DMS53 (cell line): ENCODE measurements at regions not wholly inside any gene's neighbourhood (a gene's known extent, or its start where the extent isn't known, plus 50 kb on each side); places are given as distances from the start of the nearest gene placed in this dataset.
"Not testable (repeated sequence)": the region's sequence is repeated elsewhere in the genome, so short reads cannot be mapped to it uniquely, and the experiment has no call there.

Experiments used
- DNase-seq: peaks from one replicate; lab custom pipeline; 2025; lab: John Stamatoyannopoulos, UW

GRCh38 chr10:34957531-34957930 is 132.6 kb downstream of the CUL2 start:
- no peak for DNase-seq

DNA sequence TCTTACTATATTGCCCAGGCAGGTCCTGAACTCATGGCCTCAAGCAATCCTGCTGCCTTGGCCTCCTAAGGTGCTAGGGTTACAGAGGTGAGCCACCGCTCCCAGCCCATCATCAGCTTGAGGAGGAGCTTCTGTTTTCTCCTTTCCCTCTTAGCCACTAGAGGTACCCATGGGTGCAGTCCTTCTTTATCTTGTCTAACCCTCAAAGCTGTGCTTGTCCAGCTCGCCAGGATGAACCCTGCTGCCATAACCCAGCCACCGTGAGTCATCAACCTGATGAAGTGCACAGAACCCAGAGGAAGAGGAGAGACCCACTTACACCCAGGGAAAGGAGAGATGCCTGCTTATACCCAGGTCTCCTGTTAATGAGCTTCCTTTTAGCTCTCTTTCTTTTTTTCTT is 133.4 kb downstream of the CUL2 start:
- DNase-seq, result peak; percentile 31

DNA sequence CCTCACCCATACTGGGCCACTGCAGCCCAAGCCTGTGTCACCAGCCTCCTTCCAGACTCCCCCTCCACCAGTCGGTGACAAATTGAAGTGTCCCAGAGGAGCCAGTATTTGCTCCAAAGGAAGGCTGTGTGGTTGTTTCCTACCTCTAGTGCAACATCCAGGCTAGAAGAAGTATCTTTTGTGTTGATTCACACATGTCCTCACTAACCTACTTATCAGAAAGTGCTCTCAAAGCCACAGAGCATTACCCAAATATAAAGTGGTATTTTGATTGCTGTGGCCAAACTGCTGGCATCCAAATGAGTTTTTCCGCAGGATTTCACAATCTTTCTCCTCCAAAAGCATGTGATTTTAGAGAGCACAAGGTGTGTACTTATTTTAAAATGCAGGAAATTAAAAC is 134.8 kb downstream of the CUL2 start:
- DNase-seq, result no peak

DNA sequence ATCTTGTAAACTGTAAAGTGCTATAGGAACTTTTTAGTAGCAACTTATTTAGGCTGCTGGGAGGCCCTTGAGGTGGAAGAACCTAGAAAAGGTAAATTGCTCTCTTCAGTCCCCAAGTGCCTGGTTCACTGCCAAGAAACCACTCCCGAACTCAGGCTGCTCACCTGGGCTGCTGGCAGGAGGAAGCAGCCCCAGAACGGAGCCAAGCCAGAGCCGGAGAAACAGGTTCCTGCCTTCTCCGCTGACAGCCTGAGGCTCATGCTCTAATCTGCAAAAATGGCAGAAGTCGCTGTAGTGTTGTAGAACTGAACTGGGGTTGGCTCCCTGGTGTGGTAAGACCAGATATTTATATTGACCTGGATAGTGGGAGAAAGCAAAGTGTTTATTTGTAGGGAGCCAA is 136.0 kb downstream of the CUL2 start:
- peak; percentile 83 for DNase-seq

GRCh38 chr10:34951263-34951887 is 136.3 kb upstream of the PARD3 start:
- not testable (repeated sequence) for DNase-seq

- not testable (repeated sequence) for DNase-seq
Measured at GRCh38 chr10:34945951-34946522, 130.9 kb upstream of the PARD3 start.

DNA sequence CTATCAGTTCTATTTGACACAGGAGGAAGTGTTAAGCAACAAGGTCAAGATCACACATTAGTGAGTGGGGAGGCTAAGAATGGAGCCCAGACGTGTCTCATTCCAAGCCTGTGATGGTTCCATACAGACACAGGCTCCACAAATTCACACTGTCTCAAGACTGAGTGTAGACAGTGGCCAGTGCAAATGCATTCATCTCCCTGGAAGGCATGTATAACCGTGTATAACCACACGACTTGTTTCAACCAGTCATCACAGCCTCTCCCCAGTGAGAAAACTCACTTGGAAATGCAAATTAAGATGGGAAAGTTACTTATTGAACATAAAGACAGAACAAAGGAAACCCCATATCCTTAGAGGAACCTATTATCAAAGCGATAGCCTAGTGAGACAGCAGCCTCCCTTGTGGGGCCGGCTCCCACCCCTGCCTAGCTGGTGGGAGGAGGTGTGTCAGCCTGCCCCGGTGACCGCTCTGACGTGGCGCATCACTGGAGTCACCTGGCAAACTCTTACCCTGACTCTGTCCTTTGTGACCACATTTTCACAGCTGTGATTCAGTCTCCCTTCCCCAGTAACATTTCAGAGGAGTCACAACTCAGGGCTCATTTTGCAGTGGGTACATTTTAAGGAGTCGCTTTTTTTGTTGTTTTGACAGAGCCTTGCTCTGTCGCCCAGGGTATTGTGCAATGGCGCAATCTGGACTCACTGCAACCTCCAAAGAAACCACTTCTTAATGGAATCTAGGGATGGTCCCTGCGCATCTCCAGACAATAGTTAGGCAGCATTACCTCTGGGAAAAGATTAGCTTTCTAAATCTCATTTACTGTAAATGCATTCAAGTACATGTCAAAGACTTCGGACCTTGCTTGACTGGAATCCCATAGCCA is 126.6 kb upstream of the PARD3 start:
- no peak for DNase-seq

DNA sequence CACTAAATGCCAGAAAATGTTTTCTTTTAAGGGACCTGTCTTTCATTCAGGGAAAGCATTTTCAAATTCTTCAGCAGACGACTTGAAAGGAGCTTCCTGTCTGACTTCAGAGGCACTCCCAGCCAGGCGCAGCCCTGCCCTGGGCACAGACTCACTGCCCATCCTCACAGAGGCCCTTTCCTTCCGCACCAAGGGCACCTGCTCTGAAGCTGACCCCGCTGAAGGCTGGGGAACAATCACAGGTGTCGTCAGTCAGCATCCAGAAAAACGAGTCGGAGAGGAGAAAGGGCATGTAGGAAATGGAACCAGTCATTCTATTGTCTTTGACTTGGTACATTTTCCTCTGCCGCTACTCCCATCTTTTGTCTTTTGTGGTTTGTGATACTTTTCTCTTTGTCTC is 125.3 kb upstream of the PARD3 start:
- no peak for DNase-seq

DNA sequence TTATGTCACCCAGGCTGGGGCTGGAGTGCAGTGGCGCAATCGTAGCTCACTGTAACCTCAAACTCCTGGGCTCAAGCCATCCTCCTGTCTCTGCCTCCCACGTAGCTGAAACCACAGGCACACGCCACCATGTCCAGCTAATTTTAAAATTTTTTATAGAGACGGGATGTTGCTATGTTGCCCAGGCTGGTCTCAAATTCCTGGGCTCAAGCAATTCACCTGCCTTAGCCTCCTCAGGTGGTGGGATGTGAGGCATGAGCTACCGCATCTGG is 123.2 kb upstream of the PARD3 start:
- DNase-seq, result no peak

DNA sequence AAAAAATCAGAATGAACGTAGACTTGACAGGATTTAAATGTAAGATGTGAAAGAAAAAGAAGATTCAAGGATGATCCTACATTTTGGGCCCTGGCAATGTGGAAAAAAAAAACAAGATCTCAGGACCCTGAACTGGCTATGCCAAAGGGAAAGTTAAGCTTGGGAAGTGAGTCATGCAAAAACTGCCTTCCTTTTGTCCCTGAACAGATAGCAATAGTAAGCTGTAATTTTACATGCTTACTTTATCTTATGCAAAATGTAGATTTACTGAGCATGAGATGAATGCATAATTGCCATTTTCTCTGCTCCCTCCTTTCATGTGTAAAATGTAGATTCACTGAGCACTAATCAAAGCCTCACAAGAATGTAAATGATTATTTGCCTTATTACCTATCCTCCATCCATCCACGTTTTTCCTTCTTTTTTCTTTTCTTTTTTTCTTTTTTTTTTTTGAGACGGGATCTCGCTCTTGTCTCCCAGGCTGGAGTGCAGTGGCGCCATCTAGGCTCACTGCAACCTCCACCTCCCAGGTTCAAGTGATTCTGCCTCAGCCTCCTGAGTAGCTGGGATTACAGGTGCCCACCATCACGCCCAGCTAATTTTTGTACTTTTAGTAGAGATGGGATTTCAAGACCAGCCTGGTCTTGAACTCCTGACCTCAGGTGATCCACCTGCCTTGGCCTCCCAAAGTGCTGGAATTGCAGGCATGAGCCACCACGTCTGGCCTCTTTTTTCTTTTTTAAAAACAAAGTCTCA is 122.7 kb upstream of the PARD3 start:
- not testable (repeated sequence) for DNase-seq

DNA sequence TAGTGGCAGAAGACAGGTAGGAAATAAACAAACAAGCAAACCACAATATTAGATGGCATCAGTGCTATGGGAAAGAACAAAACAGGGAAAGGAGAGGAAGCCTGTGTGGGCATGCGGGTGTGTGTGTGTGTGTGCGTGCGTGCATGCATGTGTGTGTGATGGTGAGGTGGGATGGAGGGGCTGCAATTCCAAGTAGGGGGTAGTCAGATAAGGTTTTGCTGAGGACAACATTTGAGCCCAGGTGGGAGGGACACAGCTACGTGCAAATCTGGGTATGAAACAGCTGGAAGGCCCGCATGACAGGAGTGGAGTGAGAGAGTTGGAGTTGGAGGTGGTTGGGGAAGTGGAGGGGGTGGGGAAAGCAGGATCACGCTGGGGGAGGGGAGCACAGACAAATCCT is 121.0 kb upstream of the PARD3 start:
- DNase-seq, result no peak

DNA sequence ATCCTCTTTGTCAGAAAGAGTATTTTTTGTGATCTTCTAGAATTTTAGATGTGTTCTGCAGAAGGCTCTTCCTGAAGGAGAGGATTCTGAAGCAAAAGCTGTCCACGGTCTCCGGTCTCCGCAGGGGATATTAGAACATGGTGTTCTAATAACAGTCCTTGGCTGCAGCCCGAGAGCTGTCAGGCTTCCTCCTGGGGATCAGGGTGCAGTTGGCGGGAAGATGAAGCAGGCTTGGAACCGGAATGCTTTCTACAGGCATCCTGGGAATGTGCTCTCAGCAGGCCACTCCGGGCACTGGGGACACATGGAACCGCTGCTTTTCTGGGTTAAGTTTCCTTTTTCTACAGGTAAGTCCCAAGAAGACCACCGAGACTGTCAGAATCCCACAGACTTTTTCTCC is 118.6 kb upstream of the PARD3 start:
- DNase-seq, result no peak

GRCh38 chr10:34932235-34932634 is 117.1 kb upstream of the PARD3 start:
- no peak for DNase-seq

DNA sequence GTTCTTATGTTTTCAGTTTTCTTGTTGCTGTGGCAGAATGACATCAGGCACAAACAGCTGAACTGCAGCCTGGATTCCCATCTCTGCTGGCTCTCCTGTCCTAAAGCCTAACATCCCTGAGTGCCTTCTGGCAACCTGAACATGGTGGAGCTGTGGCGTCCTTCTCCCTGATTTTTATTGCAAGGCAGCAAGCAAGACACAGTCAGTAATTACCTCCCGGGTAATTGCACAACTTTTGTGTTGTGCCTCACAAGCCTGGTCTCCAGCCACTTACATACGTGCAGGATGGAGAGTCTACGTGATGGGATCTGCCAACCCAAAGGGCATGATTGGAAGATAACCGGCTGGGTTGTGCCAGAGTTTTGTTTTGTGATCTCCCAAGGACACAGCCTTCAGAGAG is 116.1 kb upstream of the PARD3 start:
- no peak for DNase-seq

DNA sequence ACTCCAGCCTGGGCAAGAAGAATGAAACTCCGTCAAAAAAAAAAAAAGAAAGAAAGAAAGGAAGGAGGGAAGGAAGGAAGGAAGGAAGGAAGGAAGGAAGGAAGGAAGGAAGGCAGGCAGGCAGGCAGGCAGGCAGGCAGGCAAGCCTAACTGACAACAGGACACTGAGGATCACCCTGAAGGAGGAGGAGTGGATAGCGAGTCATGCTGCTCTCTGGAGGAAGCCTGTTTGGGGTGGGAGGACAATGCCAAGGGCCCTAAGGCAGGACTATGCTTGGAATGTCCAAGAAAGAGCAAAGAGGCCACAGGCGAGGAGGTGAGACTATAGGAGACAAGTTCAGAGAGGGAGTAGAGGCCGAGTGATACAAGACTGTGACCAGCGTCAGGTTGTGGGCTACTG is 107.0 kb upstream of the PARD3 start:
- no peak for DNase-seq

DNA sequence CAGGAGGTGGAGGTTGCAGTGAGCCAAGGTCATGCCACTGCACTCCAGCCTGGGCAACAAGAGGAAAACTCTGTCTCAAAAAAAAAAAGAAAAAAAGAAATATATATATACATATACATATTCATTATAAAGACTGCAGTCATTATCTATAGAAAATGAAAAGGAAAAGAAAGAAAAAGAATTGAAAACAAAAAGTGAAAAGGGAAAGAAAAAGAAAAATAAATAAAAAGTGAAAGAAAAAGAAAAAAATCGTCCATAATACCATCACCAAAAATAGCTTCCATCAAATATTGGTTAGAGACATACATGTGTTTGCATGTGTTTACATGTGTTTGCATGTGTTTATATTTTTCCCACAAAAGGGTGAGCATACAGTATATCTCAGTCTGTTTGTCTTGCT is 105.5 kb upstream of the PARD3 start:
- no peak for DNase-seq

DNA sequence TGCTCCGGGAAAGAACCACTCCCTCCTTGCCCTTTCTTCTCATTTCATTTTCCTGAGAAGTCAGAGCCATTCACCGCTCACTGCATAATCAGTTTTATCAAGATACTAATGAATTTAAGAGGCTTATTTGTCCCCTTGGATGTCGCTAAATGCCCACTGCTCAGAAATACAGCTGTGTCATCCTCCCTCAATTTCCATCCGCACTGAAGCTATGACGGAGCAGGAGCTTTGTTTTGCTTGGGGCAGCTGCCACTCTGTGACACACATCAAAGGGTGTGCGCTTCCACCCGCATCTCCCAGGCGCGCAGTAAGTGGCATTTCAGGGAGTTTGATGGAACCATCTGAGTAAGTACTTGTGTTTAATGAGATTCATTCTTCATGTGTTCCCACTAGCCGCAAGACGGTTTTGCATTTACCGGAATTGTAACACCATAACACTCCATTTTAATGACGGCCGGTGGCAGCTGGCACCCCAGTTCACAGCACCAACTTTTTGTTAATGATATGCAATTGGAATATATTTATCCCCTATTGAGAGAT is 103.8 kb upstream of the PARD3 start:
- DNase-seq, result peak; percentile 83

DNA sequence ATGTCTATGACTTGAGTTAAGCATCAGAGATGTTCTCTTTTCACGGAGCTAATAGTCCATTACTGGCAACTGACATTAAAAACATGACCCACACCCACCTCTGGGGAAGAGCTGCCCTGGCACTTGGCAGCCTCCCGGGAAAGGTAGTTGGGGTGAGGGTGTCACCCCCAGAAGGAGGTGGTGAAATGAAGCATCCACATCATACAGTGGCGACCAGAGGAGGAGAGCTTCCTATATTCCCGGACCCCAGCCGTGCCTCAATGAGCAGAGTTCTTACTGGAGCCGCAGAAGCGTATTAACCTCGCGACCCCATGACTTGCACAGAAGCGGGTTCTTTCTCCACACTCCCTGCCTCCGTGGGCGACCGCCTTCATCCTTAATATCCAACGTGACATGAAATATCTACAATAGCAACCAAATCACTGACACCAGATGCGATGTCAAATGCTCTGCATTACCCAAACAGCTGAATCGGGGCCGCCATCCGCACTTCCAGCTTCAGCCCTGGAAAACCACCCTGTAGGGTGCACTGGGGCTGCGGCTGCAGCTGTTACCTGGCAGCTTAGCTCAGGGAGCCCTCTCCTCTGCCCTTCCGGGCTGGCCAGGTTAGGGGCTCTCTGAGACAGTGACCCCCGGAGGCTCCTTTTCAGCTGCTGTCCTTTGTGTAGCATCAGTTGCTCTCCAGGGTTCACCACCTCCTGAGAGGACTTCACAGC is 103.1 kb upstream of the PARD3 start:
- no peak for DNase-seq

- DNase-seq, result peak; percentile 38
Measured at GRCh38 chr10:34916314-34916713, 101.2 kb upstream of the PARD3 start.

- no peak for DNase-seq
Measured at GRCh38 chr10:34912771-34913170, 97.7 kb upstream of the PARD3 start.

DNA sequence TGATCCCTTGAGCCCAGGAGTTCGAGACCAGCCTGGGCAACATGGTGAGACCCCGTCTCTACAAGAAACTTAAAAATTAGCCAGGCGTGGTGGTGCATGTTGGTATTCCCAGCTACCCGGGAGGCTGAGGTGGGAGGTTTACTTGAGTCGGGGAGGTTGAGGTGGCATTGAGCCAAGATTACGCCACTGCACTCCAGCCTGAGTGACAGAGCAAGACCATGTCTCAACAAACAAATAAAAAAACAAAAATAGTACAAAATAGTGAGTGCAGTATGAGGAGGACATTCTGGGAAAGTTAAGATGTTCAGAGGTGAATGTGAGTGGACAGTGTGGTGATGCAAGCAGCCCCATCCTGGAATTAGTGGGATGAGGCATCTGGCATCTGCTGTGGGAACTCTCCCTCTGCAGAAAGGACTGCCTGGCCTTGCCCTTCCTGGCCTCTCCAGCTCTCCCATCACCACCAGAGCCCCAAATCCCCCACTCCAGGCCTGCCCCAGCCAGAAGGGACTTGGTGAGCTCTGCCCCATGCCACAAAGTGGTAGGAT is 96.6 kb upstream of the PARD3 start:
- no peak for DNase-seq

DNA sequence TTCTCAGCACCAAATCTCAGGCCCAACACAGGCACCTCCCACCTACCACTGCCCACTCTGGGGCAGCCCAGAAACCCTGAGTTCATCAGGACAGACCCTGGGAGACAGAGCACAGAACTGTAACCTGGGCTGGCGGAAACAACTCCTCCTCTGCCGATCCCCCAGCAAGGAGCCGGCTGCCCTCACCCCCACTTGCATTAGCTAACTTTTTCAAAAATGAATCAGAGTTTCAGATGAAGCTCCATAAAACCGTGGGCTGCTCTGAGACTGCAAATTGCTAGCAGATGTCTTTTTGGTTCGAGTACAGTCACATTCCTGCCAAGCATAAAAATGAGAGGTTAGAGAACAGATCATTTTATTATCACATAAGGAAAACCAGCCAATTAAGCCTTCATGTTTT is 93.4 kb upstream of the PARD3 start:
- no peak for DNase-seq
